ENCODE measurements at regions not wholly inside any gene's neighbourhood (a gene's known extent, or its start where the extent isn't known, plus 50 kb on each side); places are given as distances from the start of the nearest gene placed in this dataset.
"Not testable (repeated sequence)": the region's sequence is repeated elsewhere in the genome, so short reads cannot be mapped to it uniquely, and the experiment has no call there.

DNA sequence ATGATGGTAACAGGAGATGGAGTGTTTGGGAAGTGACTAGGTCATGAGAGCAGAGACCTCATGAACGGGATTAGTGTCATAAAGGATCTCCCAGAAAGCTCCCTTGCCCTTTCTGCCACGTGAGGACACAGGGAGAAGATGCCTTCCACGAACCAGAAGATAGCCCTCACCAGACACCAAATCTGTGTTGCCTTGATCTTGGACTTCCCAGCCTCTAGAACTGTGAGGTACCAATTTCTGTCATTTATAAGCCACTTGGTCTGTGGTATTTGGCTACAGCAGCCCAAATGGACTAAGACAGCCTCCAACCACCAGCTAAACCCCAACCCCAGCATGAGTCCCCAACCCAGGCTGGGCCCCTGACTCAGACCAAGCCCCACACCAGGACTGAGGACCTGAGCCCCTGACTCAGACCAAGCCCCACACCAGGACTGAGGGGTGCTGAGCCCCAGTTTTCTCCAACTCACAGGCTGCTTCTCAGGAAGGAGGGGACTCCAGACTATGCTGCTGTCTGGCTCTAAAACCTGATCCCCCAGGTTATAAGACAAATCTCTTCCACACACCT is 54.1 kb downstream of the PTPRS start:
- Mint-ChIP-seq H3K4me3 (no peak overlapping the region), H3K4me1 (ENCODE audit: low read depth) (peaks cover 5% of the 10 kb centered on the region), H3K36me3 (ENCODE audit: low read depth) (peaks cover 2% of the 10 kb centered on the region), H3K27ac (no peak overlapping the region), H3K9me3 (no peaks in the 10 kb centered on the region), H3K27me3 (peaks cover 6% of the 10 kb centered on the region)
- DNase-seq (no peak), ATAC-seq (no peak)
- no peak for TF ChIP-seq CTCF (IDR thresholded peaks at IDR 0.05)
- ChIA-PET CTCF (no interaction called here), POLR2A (no interaction called here)
- intact Hi-C loops (cut with micrococcal nuclease) = no loop called here

DNA sequence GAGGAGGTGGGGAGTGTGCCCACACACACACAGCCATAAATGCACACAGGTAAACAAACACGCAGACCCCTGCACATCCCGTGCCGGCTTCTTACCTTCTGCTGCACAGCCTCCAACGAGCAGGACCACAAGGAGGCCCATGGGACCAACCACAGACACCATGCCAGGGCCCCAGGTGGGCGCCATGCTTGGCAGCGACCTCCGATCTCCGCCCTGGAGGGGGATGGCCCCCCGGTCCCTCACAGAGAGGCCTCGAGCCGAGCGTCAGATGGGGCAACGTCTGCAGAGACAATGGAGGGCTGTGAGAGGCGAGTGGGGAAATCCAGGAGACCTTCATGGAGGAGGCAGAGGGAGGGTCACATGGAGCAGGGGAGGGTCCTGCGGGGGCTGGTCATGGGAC is 54.7 kb downstream of the PTPRS start:
- ATAC-seq (no peak), DNase-seq (no peak)
- intact Hi-C loops (cut with micrococcal nuclease) = no loop called here
- ChIA-PET CTCF (no interaction called here), POLR2A (no interaction called here)
- Mint-ChIP-seq H3K4me3 (no peak overlapping the region), H3K4me1 (ENCODE audit: low read depth) (peaks cover 5% of the 10 kb centered on the region), H3K9me3 (no peaks in the 10 kb centered on the region), H3K27me3 (peaks cover 4% of the 10 kb centered on the region), H3K27ac (no peak overlapping the region), H3K36me3 (ENCODE audit: low read depth) (peaks cover 2% of the 10 kb centered on the region)
- TF ChIP-seq CTCF (IDR thresholded peaks at IDR 0.05) = no peak

DNA sequence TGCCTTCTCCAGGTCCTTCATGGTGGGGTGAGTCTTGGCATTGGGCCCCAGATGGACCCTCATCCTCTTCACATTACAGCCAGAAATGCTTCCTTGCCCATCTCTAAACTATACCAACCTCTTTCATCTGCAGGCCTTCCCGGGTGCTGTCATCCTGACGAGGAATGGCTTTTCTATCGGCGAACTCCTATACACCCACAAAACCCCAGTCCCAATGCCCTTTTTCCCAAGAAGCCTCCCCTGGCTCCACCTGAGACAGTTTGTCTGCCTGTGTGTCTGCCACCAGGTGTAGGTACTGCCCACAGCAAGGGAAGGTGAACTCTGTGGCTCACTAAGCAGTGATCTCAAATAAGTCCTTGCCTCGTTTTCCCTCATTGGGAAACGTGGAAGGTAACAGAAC is 55.3 kb downstream of the PTPRS start:
- Mint-ChIP-seq H3K27ac (no peak overlapping the region), H3K36me3 (ENCODE audit: low read depth) (peaks cover 2% of the 10 kb centered on the region), H3K4me3 (no peak overlapping the region), H3K4me1 (ENCODE audit: low read depth) (peaks cover 5% of the 10 kb centered on the region), H3K27me3 (peaks cover 4% of the 10 kb centered on the region), H3K9me3 (no peaks in the 10 kb centered on the region)
- POLR2A ChIA-PET = no interaction called here
- CTCF ChIA-PET = no interaction called here
- no peak for TF ChIP-seq CTCF (IDR thresholded peaks at IDR 0.05)
- ATAC-seq (no peak), DNase-seq (no peak)
- intact Hi-C loops (cut with micrococcal nuclease) = no loop called here

DNA sequence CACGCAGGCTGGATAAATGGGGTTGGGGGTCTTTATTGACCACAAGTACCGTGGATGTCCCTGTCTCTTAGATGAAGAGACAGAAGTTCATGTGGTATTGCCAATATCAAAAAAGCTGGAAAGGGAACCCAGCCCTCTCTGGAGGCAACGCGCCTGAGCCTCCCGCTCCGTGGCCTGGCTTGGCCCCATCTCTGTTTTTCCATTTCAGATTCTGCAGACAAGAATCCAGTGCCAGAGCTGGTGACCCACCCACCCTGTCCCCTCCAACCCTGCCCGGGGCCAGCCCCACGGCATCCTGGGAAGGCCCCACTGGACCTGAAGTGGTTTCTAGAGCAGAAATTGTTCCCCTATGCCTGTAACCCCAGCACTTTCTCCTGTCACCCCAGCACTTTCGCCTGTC is 57.7 kb downstream of the PTPRS start:
- CTCF ChIA-PET = interaction anchor here (1.2 kb wide), 1 partner anchor 50 kb away, joined by 3 read pairs; no protein-coding TSS in a partner anchor
- no peak overlapping the region for H3K27ac Mint-ChIP-seq
- ATAC-seq (no peak), DNase-seq (no peak)
- intact Hi-C loops (cut with micrococcal nuclease) = no loop called here
- POLR2A ChIA-PET = no interaction called here
- no peaks in the 10 kb centered on the region for H3K9me3 Mint-ChIP-seq
- no peak for TF ChIP-seq CTCF (IDR thresholded peaks at IDR 0.05)
- peaks cover 1% of the 10 kb centered on the region for H3K27me3 Mint-ChIP-seq
- H3K4me3 Mint-ChIP-seq = no peak overlapping the region
- peaks cover 5% of the 10 kb centered on the region for H3K4me1 Mint-ChIP-seq (ENCODE audit: low read depth)
- peaks cover 2% of the 10 kb centered on the region for H3K36me3 Mint-ChIP-seq (ENCODE audit: low read depth)

DNA sequence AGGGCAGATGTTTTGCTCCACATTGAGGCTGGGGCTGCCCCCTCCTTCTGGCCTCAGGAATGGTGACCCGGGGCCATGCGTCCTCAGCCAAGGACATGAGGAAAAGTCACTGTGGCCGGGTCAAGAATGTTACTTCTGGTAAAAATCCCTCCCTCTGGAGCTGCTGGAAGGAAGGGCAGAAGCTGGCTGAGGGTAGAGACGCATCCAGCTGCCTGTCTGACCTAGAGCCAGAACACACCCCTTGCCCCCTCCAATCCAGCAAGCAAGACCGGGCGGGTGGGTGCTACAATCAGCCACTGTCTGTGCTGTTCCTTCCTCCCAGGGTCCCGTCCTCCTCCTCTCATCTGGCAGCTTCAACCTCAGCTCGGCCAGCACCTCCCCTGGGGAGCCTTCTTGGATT is 59.0 kb downstream of the PTPRS start:
- Mint-ChIP-seq H3K27me3 (no peaks in the 10 kb centered on the region), H3K4me1 (ENCODE audit: low read depth) (no peaks in the 10 kb centered on the region), H3K4me3 (no peak overlapping the region), H3K9me3 (no peaks in the 10 kb centered on the region), H3K27ac (no peak overlapping the region), H3K36me3 (ENCODE audit: low read depth) (peaks cover 2% of the 10 kb centered on the region)
- ATAC-seq = no peak
- CTCF ChIA-PET = no interaction called here
- TF ChIP-seq CTCF (IDR thresholded peaks at IDR 0.05) = no peak
- DNase-seq = no peak
- intact Hi-C loops (cut with micrococcal nuclease) = no loop called here
- POLR2A ChIA-PET = no interaction called here

GRCh38 chr19:5275668-5276067 is 64.9 kb downstream of the PTPRS start:
- CTCF ChIA-PET = not testable (repeated sequence)

More at GRCh38 chr19:5275668-5276067, 64.9 kb downstream of the PTPRS start:
- DNase-seq; intact Hi-C loops (cut with micrococcal nuclease); ATAC-seq; H3K9me3 Mint-ChIP-seq; POLR2A ChIA-PET; H3K27me3 Mint-ChIP-seq; H3K4me3 Mint-ChIP-seq; H3K4me1 Mint-ChIP-seq (ENCODE audit: low read depth); H3K27ac Mint-ChIP-seq; H3K36me3 Mint-ChIP-seq (ENCODE audit: low read depth): not testable (repeated sequence)

All from activated CD8-positive, alpha-beta T cell treated with anti-CD3 and anti-CD28 coated beads for 36 hours (primary cell).